ENCODE measurements at regions not wholly inside any gene's neighbourhood (a gene's known extent, or its start where the extent isn't known, plus 50 kb on each side); places are given as distances from the start of the nearest gene placed in this dataset.

GRCh38 chr14:34354556-34354955 lies 107.5 kb downstream of the SPTSSA start:
- no peak for DNase-seq
- intact Hi-C loops (cut with DNase I): no loop called here

- no peak for DNase-seq
- intact Hi-C loops (cut with DNase I): no loop called here
Observed at GRCh38 chr14:34350903-34351302, 111.1 kb downstream of the SPTSSA start.

DNA sequence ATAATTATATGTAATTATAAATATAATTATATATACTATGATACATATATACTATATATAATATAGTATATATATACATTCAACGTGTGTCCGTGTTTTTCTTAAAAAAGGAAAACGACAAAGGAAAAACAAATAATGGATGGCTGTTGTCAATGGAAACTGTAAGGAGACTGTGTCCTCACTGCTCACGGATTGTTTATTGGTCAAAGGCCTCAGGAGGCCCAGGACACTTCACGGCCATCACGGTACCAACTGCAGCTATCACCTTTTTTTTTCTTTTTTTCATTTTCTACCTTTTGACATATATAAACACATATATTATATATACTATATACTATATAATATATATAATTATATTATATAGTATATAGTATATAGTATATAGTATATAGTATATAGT lies 113.4 kb downstream of the SPTSSA start:
- intact Hi-C loops (cut with DNase I): no loop called here
- DNase-seq: no peak

- intact Hi-C loops (cut with DNase I): no loop called here
- DNase-seq: no peak
Observed at GRCh38 chr14:34347683-34348082, 114.4 kb downstream of the SPTSSA start.

DNA sequence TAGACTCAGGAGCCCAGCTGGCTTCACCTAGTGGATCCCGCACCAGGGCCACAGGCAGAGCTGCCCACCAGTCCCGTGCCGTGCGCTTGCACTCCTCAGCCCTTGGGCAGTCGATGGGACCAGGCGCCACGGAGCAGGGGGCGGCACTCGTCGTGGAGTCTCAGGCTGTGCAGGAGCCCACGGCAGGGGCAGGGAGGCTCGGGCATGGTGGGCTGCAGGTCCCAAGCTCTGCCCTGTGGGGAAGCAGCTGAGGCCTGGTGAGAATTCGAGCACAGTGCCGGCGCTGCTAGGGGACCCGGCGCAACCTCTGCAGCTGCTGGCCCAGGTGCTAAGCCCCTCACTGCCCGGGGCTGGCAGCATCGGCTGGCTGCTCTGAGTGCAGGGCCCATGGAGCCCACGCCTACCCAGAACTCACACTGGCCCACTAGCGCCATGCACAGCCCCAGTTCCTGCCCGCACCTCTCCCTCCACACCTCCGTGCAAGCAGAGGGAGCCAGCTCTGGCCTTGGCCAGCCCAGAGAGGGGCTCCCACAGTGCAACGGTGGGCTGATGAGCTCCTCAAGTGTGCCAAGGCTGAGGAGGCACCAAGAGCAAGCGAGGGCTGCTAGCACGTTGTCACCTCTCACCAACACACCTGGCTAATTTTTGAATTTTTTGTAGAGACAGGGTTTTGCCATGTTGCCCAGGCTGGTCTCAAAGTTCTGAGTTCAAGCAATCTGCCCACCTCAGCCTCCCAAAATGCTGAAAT lies 116.1 kb downstream of the SPTSSA start:
- intact Hi-C loops (cut with DNase I): no loop called here
- no peak for DNase-seq

DNA sequence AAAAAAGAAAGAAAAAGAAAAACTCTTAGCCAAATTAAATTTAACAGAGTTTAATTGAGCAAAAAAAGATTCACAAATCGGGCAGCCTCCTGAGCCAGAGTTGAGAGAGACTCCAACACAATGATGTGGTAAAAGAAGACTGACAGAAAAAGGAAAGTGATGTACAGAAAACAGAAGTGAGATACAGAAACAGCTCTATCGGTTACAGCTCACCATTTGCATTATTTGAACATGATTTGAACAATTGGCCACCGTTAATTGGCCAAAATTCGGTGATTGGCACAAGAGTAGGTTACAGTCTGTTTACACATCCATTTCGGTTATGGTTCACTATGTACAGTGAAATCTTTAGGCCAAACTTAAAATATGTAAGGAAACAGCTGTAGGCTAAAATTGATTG lies 117.7 kb downstream of the SPTSSA start:
- intact Hi-C loops (cut with DNase I): no loop called here
- no peak for DNase-seq

DNA sequence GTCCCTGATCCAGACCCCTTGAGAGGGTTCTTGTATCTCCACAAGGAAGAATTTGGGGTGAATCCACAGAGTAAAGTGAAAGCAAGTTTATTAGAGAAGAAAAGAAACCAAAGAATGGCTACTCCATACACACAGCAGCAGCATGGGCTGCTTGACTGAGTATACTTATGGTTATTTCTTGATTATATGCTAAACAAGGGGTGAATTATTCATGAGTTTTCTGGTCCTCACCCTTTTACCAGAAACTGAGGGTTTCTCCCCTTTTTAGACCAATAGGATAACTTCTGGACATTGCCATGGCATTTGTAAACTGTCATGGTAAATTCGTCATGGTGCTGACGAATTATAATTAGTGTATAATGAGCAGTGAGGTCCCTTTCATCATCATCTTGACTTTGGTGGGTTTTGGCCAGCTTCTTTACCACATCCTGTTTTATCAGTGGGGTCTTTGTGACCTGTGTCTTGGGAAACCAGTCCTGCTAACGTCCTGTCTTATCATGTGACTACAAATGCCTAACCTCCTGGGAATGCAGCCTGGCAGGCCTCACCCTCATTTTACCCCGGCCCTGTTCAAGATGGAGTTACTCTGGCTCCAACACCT lies 121.9 kb downstream of the SPTSSA start:
- no peak for DNase-seq
- intact Hi-C loops (cut with DNase I): no loop called here

GRCh38 chr14:34338056-34338455 lies 124.0 kb downstream of the SPTSSA start:
- intact Hi-C loops (cut with DNase I): no loop called here
- DNase-seq: no peak

DNA sequence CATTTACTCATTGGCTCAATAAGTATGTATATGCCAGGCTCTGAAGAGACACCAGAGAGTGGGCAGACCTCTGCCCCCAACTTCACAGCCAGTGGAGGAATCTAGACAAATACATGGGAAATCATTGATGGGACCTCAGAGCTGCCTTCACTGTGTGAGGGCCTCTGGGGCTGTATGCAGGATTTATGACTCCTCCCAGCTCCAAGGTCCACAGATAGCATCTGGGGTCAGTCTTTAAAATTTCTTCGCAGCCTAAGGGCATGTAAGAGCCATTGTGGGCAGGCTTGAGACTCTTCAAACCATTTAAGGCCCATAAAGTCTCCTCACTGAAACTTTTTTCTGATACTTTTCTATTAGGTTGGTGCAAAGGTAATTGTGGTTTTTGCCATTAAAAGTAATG lies 125.5 kb downstream of the SPTSSA start:
- DNase-seq: no peak
- intact Hi-C loops (cut with DNase I): no loop called here

- intact Hi-C loops (cut with DNase I): no loop called here
- no peak for DNase-seq
Observed at GRCh38 chr14:34335968-34336367, 126.1 kb downstream of the SPTSSA start.

DNA sequence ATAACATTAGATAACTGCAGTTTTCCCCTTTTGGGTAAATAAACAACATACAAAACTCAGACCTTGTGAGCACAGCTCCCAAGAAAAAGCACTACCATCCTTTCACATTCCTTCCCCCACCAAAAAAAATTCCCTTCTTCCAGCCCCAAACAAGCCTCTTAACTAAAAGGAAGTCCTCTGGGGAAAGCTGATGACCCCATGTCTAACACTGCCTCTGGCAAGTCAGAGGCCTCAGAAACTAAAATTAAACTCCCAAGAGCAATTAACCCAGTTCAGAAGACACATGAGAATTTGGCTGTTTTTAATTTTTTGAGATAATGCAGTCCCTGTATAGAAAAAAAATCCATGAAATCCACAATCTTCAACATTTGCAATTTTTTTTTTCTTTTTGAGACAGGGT lies 127.7 kb downstream of the SPTSSA start:
- DNase-seq: no peak
- intact Hi-C loops (cut with DNase I): no loop called here

GRCh38 chr14:34331728-34332623 lies 130.1 kb downstream of the SPTSSA start:
- peak in 7 of 10 donors; percentile 16 to 91 (median 49) for DNase-seq
- intact Hi-C loops (cut with DNase I): no loop called here

GRCh38 chr14:34330846-34331245 lies 131.2 kb downstream of the SPTSSA start:
- DNase-seq: no peak
- intact Hi-C loops (cut with DNase I): no loop called here

GRCh38 chr14:34329301-34329700 lies 132.7 kb downstream of the SPTSSA start:
- no peak for DNase-seq

DNA sequence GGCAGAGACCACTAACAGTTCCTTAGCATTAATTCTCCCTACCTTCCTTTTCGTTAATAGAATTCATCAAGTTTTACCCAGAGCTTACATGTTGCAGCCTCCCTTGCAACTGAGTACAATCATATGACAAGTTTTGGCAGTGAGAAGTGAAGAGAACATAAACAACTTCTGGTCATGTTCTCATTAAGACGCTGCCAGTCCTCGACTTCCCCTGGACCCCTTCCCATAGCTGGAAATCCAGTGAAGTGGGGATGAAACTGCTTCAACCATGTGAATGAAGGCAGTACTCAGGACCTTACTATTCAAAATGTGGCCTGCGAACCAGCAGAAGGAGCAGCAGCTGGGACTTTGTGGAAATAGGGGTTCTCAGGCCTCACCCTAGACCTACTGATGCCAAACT lies 133.9 kb downstream of the SPTSSA start:
- DNase-seq: no peak
- intact Hi-C loops (cut with DNase I): no loop called here

More at GRCh38 chr14:34329301-34329700, 132.7 kb downstream of the SPTSSA start:
- intact Hi-C loops (cut with DNase I): no loop called here

DNA sequence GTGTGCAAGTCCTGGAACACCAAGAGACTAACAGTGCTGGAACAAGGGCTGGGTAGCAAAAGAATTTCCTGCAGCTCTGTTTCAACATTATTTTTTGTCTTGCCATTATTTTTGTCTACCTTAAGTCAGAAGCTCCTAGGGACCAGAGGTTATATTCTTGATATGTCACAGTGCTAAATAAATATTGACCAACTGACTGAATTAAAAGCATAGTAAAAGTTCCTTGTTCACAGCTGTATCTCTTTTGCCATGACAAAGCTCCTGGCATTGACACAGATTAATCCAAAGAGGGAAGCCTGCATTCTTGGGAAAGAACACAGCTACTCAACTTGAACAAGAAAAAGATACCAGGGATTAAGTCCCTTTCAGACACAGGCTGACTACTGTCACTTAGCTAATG lies 136.5 kb downstream of the SPTSSA start:
- intact Hi-C loops (cut with DNase I): no loop called here
- DNase-seq: no peak

GRCh38 chr14:34324363-34324795 lies 137.7 kb downstream of the SPTSSA start:
- intact Hi-C loops (cut with DNase I): no loop called here

DNA sequence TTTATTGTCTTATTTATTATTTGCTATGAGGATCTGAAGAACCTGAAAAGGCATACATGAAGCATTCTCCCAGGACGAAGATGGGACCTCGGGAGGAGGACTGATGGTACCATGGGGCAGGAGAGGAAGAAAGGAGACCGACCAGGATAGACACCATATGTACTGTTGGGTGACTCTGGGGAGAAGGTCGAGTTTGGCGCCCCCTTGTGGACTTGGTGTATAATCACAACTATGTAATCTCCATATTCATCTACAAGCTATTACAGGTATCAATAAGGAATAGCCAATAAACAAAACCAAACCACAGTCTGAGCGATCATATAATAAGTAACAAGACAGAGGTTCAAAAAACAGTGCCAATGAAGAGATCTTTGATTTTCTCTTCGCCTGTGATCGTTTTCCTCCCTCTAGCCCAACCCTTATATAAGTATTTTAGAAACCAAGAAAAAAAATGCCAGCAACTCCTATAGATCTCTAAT lies 139.1 kb downstream of the SPTSSA start:
- DNase-seq: peak in 9 of 10 donors; percentile 16 to 92 (median 62)
- intact Hi-C loops (cut with DNase I): no loop called here

More at GRCh38 chr14:34324363-34324795, 137.7 kb downstream of the SPTSSA start:
- peak in 1 of 10 donors; percentile 14 for DNase-seq

- no peak for DNase-seq
- intact Hi-C loops (cut with DNase I): no loop called here
Observed at GRCh38 chr14:34319140-34319539, 142.9 kb downstream of the SPTSSA start.

- intact Hi-C loops (cut with DNase I): no loop called here
- no peak for DNase-seq
Observed at GRCh38 chr14:34318014-34318413, 144.0 kb downstream of the SPTSSA start.

DNA sequence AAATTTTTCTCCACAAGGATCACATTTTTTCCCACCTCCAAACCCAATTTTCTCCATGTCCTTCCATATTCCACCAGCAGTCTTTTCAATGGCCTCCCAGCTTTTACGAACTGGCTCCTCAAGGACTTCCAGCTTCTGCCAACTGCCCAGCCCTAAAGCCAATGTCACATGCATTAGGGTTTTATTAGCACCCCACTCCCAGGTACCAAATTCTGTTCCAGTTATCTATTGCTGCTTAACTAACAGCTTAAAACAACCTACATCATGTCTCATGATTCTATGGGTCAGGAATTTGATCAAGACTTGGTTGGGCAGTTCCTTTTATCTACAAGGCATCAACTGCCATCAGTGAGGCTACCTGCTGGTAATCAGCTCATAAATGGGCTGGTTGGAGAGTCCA lies 151.3 kb downstream of the SPTSSA start:
- intact Hi-C loops (cut with DNase I): no loop called here
- no peak for DNase-seq
